ENCODE measurements at regions not wholly inside any gene's neighbourhood (a gene's known extent, or its start where the extent isn't known, plus 50 kb on each side); places are given as distances from the start of the nearest gene placed in this dataset.

- no peak for TF ChIP-seq EZH2phosphoT487 (IDR thresholded peaks at IDR 0.05; ENCODE audit: unreplicated experiment)
- TF ChIP-seq EZH2 (IDR thresholded peaks at IDR 0.05; ENCODE audit: low read depth, unreplicated experiment): no peak
- TF ChIP-seq CTCF (conservative IDR thresholded peaks at IDR 0.05; ENCODE audit: low read depth in 2 of 2): no peak
Observed at GRCh38 chr1:38336301-38336923, 289.8 kb upstream of the POU3F1 start.

All from GM23338 (cell line).